ENCODE measurements at regions not wholly inside any gene's neighbourhood (a gene's known extent, or its start where the extent isn't known, plus 50 kb on each side); places are given as distances from the start of the nearest gene placed in this dataset.
A peak's percentile ranks its signal among the peaks of the same experiment; 100 is the strongest.

DNA sequence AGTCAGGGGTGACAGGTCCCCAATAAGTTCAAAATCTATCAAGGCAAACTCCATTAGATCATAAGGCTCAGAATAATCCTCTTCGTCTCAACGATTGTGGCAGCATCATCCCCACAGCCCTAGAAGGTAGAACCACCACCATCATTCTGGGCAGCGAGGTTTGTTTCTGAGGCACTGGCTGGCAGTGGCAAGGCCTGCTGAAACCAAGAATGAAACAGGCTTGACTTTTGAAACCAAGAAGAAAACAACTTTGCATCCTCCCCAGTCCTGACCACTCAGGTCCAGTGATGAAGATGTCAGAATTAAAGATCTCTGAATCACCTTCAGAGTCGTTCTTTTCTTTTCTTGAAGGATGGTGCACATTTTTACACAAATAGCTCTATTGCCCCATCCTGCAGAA, 152.6 kb upstream of the SYT1 start:
- no peak for DNase-seq

DNA sequence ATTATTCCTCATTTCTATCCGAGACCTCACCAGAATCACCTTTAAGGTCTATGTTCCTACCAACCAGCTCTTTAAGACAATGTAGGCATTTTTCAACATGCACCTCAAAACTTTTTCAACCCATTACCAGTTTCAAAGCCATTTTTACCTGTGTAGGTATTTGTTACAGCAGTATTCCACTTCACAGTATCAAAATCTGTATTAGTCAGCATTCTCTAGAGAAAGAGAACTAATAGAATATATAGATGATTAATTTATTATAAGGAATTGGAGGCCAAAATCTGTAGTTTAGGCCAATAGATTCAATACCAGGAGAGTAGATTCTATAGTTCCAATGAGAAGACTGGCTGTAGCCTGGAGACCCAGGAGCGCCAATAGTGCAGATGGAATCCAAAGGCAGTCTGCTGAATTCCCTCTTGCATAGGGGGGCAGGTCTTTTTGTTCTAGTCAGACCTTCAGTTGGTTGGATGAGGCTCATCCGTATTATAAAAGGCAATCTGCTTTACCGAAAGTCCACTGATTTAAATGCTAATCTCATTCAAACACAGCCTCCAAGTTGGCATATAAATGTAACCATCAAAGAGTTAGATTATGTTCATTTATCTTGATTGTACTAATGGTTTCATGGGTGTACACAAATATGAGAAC, 151.6 kb upstream of the SYT1 start:
- no peak for DNase-seq

DNA sequence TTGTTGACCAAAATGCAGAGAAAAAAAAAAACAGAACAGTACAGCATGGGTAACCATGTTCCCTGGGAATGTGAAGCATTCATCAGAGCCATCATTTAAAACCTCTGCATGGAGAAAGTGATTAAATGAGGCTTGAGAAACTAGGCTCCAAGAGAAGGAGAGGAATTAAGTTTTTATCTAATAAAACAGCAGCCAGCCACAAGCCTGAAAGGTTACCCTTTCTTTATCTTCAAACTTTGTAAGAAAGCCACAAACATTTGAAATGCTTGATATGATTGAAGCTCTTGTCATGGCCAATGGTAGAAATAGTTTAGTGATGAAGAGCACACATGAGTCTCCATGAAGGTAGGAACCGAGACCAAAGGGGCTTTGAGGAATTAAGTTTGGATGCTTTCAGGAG, 144.9 kb upstream of the SYT1 start:
- DNase-seq = peak; percentile 76

DNA sequence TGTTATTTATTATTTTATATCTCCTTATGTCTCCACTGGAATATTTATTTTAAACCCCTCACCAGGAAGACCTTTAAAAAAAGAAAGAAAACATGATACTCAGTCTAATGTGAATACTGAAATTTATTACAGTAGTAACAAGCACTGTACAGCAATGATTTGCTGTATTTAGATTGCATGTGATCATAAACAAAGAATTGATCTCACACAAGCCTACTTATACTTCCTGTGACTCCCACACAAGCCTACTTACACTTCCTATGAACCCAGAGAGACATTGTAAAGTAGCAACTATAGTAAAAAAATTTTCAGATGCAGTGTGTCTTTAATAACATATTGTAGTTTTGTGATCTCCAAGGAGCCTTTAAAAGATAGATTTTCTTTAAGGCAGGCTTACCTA, 142.7 kb upstream of the SYT1 start:
- no peak for DNase-seq

GRCh38 chr12:78725033-78725432, 139.5 kb upstream of the SYT1 start:
- DNase-seq = no peak

DNA sequence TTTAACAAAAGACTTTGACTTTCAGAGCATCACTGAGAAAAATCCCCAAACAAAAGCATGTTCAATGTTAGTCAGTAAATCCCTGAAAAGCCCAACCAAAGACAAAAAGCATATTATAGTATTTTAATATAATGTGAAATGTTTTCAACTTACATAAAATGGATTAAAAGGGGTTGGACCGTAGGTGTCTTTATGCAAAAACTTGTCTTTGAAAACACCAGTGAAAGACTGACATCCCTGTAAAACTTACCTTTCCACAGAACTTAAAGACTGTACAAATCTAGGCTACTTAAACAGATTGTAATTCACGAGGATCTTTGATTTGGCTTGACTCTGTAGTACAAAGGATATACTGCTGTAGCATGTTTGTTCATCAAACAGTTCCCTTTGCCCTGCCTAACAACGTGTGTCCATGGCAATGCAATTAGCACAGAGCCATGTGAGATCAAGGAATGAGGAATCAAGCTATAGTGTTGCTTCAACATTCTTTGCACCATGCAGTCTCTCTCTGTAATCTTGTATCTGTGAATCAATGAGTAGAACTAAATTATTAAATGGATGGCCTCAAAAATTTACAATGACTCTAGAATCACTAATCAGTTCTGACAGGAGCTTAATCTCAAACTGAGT, 138.5 kb upstream of the SYT1 start:
- DNase-seq = no peak

DNA sequence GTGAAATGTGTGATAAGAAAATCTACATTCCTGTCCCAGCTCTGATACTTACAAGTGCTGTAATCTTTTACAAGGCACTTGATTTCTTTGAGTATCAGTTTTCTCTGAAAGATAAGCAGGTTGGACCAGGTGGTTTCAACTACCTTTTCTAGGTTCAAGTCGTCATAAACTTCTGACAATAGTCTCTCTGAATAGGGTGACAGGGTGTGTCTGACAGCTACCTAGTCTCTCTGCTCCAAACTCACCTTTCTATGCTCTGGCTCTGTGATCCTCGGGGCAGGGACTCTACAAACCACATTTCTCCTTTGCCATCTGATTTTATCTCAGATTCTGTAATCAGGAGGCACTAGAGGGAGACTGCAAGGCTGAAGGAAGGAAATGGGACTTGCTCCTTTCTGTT, 137.7 kb upstream of the SYT1 start:
- no peak for DNase-seq

GRCh38 chr12:78732481-78732880, 132.1 kb upstream of the SYT1 start:
- DNase-seq = peak; percentile 75

DNA sequence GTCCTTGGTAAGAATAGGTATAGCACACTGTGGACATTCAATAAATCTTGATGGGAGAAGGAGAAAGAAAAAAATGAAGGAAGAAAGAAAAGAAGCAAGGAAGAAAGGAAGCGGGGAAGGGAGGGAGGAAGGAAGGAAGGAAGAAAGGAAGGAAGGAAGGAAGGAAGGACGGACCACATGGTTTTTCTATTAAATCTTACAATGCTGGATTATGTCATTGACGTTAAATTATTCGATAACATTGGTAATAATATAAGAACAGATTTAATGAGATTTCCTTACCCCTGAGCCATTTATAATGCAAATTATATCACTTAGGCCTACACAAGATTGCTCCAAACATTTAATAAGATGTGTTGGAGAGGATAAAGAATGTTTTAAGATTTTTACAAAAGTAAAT, 124.9 kb upstream of the SYT1 start:
- DNase-seq = no peak

- no peak for DNase-seq
These were observed 118.6 kb upstream of the SYT1 start for GRCh38 chr12:78746001-78746400.

DNA sequence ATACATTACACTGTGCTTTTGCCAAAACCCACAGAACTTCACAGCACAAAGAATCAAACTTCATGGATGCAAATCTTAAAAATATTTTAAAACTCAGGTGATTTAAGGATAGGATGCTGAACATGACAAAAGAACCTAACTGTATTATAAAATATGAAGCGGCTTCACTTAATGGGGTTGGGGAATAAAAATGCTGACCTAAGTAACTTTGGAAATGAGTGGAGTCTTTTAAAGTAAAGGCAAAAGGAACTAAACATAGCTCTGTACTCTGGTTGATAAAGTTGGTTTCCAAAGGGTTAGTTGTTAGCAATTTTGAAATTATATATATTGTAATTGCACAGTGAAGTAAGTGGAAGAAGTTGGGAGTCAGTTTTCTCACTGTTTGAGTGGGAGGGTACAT, 111.5 kb upstream of the SYT1 start:
- DNase-seq = no peak

DNA sequence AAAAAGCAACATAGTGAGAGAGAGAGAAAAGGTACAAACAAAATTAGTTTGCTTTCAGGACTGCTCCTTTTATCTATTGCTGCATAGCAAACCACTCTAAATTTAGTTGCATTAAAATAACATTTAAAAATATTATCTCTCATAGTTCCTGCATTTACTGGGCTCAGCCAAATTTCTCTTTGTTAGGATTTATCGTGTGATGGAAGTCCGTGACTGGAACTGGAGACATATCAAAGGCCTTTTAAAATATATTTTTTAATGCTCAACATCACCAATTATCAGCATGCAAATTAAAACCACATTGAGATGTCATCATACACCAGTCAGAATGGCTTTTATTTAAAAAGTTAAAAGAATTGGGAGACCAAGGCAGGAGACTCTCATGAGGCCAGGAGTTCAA, 107.6 kb upstream of the SYT1 start:
- no peak for DNase-seq

GRCh38 chr12:78759367-78759766, 105.2 kb upstream of the SYT1 start:
- peak; percentile 71 for DNase-seq

- no peak for DNase-seq
These were observed 103.7 kb upstream of the SYT1 start for GRCh38 chr12:78760906-78761305.

DNA sequence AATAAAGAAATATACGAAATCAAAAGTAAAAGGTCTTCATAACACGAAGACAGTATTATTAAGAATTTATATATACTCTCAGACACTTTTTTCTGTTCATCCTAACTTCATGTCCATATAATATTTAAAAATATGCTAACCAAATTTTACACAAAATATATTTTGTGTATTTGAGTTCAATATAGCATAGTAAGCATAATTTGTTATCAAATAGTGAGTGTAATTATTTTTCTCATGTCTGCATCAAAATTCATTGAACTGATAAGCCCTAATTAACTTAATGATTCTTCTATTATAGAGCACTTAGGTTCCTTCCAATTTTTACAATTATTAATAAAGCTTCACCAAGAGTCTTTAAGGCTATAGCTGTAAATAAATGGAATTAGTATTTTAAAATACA, 99.7 kb upstream of the SYT1 start:
- no peak for DNase-seq

GRCh38 chr12:78767264-78767981, 97.2 kb upstream of the SYT1 start:
- no peak for DNase-seq

DNA sequence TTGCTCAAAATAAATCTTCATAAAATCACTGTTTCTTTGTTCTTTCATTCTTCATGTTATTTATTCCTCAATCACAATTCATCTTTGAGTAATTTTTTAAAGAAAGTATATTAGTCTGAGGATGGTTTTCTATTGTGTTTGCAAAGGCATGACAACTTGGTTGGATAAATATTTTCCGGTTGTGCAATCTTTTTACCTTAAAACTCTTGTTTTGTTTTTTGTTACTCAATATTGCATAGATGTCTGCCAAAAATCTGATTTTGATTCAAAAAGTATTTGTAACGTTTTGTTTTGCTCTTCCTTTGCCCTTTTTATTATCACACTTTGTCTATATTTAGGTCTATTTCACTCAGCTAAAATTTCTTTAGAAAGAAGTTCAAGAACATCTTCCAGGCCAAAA, 86.2 kb upstream of the SYT1 start:
- DNase-seq = no peak

DNA sequence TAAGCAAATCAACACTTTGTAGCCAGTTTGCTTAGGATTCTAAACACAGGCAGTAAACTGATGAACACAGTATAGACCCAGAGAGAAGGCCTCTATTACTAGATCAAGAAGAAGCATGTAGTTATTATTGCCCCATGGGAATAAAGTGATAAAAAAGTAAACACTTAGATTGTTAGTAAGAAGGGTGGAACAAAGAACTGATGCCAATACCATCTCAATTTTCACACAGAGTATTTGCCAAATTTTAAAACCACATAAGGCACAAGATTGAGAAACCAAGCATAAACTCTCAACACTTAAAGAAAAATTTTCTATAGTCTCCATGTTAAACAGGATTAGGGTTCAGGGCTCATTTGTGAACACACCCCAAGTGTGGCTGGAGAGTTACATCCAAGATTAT, 77.0 kb upstream of the SYT1 start:
- DNase-seq = no peak

GRCh38 chr12:78790148-78790547, 74.4 kb upstream of the SYT1 start:
- DNase-seq = no peak

- DNase-seq = no peak
These were observed 72.4 kb upstream of the SYT1 start for GRCh38 chr12:78792052-78792698.

DNA sequence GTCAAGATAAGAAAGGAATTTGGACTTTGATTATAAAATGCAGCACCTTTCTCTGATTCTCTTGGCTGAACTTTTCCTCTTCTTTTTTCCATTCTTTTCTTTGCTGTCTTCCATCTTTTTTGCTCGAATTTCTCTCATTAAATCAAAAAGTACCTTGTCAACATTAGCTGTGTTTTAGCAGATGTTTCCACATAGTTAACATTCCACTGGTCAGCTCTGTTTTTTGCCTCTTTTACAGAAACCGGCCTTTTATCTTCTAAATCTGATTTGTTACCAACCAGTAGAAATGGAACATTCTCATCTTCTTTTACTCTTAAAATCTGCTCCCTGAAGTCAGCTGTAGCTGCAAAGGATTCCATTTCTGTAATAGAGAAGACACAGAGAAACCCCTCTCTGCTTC, 71.1 kb upstream of the SYT1 start:
- no peak for DNase-seq

- no peak for DNase-seq
These were observed 70.6 kb upstream of the SYT1 start for GRCh38 chr12:78793982-78794381.

DNA sequence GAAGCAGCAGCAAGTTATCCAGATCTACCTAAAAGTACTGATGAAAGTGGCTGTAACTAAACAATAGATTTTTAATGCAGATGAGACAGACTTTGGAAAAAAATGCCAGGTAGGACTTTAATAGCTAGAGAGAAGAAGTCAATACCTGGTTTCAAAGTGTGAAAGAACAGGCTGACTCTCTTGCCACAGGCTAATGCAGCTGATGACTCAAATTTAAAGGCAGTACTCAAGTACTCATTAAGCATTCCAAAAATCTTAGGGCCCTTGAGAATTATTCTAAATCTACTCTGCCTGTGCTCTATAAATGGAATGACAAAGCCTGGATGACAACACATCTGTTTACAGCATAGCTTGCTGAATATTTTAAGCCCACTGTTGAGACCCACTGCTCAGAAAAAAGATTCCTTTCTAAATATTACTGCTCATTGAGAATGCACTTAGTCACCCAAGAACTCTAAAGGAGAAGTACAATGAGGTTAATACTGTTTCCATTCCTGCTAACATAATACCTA, 68.6 kb upstream of the SYT1 start:
- DNase-seq = no peak

All from OCI-M1 (cell line).